DMS 273 (cell line): ENCODE measurements at regions not wholly inside any gene's neighbourhood (a gene's known extent, or its start where the extent isn't known, plus 50 kb on each side); places are given as distances from the start of the nearest gene placed in this dataset.
"Not testable (repeated sequence)": the region's sequence is repeated elsewhere in the genome, so short reads cannot be mapped to it uniquely, and the experiment has no call there.

ENCODE experiments used
- DNase-seq: peaks from one replicate; lab custom pipeline; 2025; ENCODE audit not compliant: unreplicated experiment; lab: John Stamatoyannopoulos, UW

GRCh38 chr4:64216741-64217140, 192.5 kb downstream of the TECRL start:
- no peak for DNase-seq

GRCh38 chr4:64205376-64205775, 203.9 kb downstream of the TECRL start:
- no peak for DNase-seq

GRCh38 chr4:64200001-64200555, 209.2 kb downstream of the TECRL start:
- peak; percentile 28 for DNase-seq

- DNase-seq, result no peak
These were observed 213.7 kb downstream of the TECRL start for GRCh38 chr4:64195582-64195981.

- DNase-seq, result no peak
These were observed 216.4 kb downstream of the TECRL start for GRCh38 chr4:64192731-64193412.

- no peak for DNase-seq
These were observed 234.9 kb downstream of the TECRL start for GRCh38 chr4:64174247-64174882.

- no peak for DNase-seq
These were observed 242.9 kb downstream of the TECRL start for GRCh38 chr4:64166365-64166764.

- peak; percentile 84 for DNase-seq
These were observed 250.5 kb downstream of the TECRL start for GRCh38 chr4:64158648-64159326.

GRCh38 chr4:64157397-64157796, 251.9 kb downstream of the TECRL start:
- DNase-seq, result no peak

GRCh38 chr4:64156253-64156652, 253.0 kb downstream of the TECRL start:
- no peak for DNase-seq

- DNase-seq, result peak; percentile 2
These were observed 263.2 kb downstream of the TECRL start for GRCh38 chr4:64146030-64146429.

GRCh38 chr4:64144994-64145393, 264.3 kb downstream of the TECRL start:
- peak; percentile 87 for DNase-seq

- DNase-seq, result no peak
These were observed 278.3 kb downstream of the TECRL start for GRCh38 chr4:64130907-64131306.

- no peak for DNase-seq
These were observed 283.9 kb downstream of the TECRL start for GRCh38 chr4:64125354-64125753.

- no peak for DNase-seq
These were observed 287.4 kb downstream of the TECRL start for GRCh38 chr4:64121803-64122202.

GRCh38 chr4:64105903-64106302, 303.3 kb downstream of the TECRL start:
- no peak for DNase-seq

- no peak for DNase-seq
These were observed 313.9 kb downstream of the TECRL start for GRCh38 chr4:64095398-64095797.

GRCh38 chr4:64079316-64079715, 329.9 kb downstream of the TECRL start:
- DNase-seq, result no peak

GRCh38 chr4:64068096-64068495, 341.2 kb downstream of the TECRL start:
- DNase-seq, result no peak

- no peak for DNase-seq
These were observed 346.3 kb downstream of the TECRL start for GRCh38 chr4:64062991-64063390.

GRCh38 chr4:64037033-64037432, 372.2 kb downstream of the TECRL start:
- DNase-seq, result not testable (repeated sequence)

- DNase-seq, result no peak
These were observed 386.7 kb downstream of the TECRL start for GRCh38 chr4:64022560-64022959.
